ENCODE measurements at regions not wholly inside any gene's neighbourhood (a gene's known extent, or its start where the extent isn't known, plus 50 kb on each side); places are given as distances from the start of the nearest gene placed in this dataset.
A peak's percentile ranks its signal among the peaks of the same experiment; 100 is the strongest.
"Not testable (repeated sequence)": the region's sequence is repeated elsewhere in the genome, so short reads cannot be mapped to it uniquely, and the experiment has no call there.

DNA sequence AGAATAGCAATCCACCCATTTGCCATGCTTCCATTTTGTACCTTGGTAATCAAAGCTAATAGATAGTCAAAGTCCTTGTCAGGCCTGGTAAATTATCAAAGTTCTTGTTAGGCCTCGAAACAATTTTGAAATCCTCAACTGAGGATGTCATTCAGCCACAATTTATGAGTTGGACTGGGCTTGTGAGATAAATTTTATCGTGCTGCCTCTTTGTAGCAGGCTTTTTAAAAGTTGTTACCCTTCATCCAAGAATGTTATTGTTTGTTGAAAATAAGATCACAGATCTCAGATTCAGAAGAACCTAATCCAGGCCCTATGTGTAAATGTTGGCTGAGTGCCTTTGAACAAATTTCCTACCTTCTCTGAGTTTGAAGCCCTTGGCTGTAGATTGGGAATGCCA lies 143.3 kb upstream of the PROK2 start:
- DNase-seq (ENCODE audit: low read depth), result no peak
- no peak overlapping the region for H3K4me3 ChIP-seq (ENCODE audit: low read depth, low read length)
- TF ChIP-seq, protein P1, sequence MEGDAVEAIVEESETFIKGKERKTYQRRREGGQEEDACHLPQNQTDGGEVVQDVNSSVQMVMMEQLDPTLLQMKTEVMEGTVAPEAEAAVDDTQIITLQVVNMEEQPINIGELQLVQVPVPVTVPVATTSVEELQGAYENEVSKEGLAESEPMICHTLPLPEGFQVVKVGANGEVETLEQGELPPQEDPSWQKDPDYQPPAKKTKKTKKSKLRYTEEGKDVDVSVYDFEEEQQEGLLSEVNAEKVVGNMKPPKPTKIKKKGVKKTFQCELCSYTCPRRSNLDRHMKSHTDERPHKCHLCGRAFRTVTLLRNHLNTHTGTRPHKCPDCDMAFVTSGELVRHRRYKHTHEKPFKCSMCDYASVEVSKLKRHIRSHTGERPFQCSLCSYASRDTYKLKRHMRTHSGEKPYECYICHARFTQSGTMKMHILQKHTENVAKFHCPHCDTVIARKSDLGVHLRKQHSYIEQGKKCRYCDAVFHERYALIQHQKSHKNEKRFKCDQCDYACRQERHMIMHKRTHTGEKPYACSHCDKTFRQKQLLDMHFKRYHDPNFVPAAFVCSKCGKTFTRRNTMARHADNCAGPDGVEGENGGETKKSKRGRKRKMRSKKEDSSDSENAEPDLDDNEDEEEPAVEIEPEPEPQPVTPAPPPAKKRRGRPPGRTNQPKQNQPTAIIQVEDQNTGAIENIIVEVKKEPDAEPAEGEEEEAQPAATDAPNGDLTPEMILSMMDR (conservative IDR thresholded peaks at IDR 0.05; ENCODE audit: low read depth, low read length), result no peak

DNA sequence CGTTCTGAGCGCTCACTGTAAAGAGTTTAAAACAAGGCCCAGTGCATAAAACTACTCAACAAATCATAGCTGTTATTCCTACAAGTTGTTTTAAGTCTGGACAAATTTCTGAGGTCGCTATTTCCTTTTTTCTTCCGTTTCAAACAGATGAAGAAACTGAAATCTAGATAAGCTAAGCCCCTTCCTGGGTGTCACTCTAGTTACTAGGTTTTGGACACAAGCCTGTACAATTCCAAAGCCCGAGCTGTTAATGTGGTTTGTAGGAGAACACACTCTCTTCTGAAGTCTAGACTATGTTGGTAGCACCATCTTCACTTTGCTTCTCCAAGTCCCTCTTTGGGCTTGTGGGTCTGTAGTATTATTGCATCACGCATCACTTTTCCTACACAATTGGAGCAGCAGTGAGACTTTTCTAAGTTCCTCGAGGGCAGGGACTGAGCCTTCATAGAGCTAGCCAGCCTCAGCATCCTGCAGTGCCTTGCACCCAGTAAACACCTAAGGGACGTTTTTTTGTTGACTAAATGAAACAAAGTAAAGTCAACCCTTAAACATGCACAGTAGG lies 142.6 kb upstream of the PROK2 start:
- no peak overlapping the region for H3K4me3 ChIP-seq (ENCODE audit: low read depth, low read length)
- DNase-seq (ENCODE audit: low read depth), result no peak
- TF ChIP-seq, protein P1 (conservative IDR thresholded peaks at IDR 0.05; ENCODE audit: low read depth, low read length), result no peak

- no peak for DNase-seq (ENCODE audit: low read depth)
- TF ChIP-seq, protein P1 (conservative IDR thresholded peaks at IDR 0.05; ENCODE audit: low read depth, low read length), result no peak
- H3K4me3 ChIP-seq (ENCODE audit: low read depth, low read length), result no peak overlapping the region
Measured at GRCh38 chr3:71926616-71927015, 141.7 kb upstream of the PROK2 start.

DNA sequence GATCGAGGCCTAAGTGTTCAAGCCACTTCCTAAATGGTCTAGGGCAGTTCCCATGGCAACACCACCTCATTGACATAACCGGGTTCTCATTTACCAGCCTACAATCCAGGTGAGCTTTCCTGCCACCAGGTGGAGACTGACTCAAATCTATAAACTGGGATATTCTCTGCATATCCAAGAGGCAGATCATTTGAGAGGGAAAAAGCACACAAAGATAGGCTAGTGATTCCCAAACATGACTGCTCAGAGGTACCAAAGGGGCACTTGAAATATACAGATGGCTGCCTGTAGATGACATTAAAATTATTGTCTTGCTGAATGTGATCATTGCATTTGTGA lies 141.3 kb upstream of the PROK2 start:
- H3K4me3 ChIP-seq (ENCODE audit: low read depth, low read length), result no peak overlapping the region
- TF ChIP-seq, protein P1 (conservative IDR thresholded peaks at IDR 0.05; ENCODE audit: low read depth, low read length), result peak; percentile 54
- peak; percentile 47 for DNase-seq (ENCODE audit: low read depth)

DNA sequence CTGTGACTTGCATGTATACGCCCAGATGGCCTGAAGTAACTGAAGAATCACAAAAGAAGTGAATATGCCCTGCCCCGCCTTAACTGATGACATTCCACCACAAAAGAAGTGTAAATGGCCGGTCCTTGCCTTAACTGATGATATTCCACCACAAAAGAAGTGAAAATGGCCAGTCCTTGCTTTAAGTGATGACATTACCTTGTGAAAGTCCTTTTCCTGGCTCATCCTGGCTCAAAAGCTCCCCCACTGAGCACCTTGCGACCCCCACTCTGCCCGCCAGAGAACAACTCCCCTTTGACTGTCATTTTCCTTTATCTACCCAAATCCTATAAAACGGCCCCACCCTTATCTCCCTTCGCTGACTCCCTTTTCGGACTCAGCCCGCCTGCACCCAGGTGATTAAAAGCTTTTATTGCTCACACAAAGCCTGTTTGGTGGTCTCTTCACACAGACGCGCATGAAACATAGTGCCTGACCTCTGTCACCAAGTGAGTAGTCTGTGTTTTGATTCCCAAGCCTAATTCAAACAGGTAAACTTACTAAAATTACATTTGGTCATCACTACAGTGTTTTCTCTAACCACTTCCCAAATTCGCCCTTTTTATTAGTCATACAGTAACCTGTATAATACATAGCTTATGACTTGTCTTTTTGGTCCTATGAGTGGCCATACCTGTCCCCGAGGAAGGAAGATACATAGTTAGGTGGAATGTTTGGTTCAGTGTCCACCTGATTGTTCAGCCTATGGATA lies 140.7 kb upstream of the PROK2 start:
- DNase-seq (ENCODE audit: low read depth); H3K4me3 ChIP-seq (ENCODE audit: low read depth, low read length): not testable (repeated sequence)

DNA sequence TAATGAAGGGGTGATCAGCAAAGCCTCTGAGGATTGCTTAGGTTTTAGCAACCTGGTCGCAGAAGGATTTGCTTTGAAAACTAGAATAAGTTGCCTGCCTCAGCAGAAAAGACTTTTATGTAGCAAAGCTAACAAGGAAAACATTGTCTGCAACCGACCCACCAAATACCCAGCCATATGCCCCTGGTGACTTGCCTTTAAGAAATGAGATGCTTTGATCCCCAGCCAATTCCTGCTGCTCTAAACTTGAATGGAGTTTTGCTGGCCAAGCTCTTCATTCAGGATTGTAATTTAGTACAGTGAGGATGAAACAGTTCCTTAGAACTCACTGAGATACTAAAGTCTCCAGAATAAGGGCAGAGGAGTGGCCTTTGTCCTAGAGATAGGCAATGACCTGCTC lies 139.8 kb upstream of the PROK2 start:
- H3K4me3 ChIP-seq (ENCODE audit: low read depth, low read length), result no peak overlapping the region
- DNase-seq (ENCODE audit: low read depth), result no peak
- TF ChIP-seq, protein P1 (conservative IDR thresholded peaks at IDR 0.05; ENCODE audit: low read depth, low read length), result no peak

GRCh38 chr3:71921036-71921435 lies 136.1 kb upstream of the PROK2 start:
- no peak for DNase-seq (ENCODE audit: low read depth)
- TF ChIP-seq, protein P1 (conservative IDR thresholded peaks at IDR 0.05; ENCODE audit: low read depth, low read length), result no peak
- no peak overlapping the region for H3K4me3 ChIP-seq (ENCODE audit: low read depth, low read length)

All from choroid plexus epithelial cell (primary cell).